ENCODE measurements at regions not wholly inside any gene's neighbourhood (a gene's known extent, or its start where the extent isn't known, plus 50 kb on each side); places are given as distances from the start of the nearest gene placed in this dataset.
"Not testable (repeated sequence)": the region's sequence is repeated elsewhere in the genome, so short reads cannot be mapped to it uniquely, and the experiment has no call there.

GRCh38 chr5:126027652-126028051 lies 395.6 kb upstream of the GRAMD2B start:
- WGBS, 4 donors = 80 to 100% (median 92%) methylated on average over 1 to 2 of the region's 2 CpGs

DNA sequence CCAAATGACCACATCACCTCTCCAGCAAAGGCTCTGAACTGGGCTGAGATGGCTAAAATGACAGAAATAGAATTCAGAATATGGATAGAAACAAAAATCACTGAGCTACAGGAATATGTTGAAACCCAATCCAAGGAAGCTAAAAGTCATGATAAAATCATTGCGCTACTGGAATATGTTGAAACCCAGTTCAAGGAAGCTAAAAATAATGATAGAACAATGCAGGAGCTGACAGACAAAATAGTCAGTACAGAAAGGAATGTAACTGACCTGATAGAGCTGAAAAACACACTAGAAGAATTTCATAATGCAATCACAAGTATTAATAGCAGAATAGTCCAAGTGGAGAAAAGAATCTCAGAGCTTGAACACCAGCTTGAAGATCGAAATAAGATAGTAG lies 394.9 kb upstream of the GRAMD2B start:
- DNase-seq = no peak
- Histone ChIP-seq H3K27me3 (no peaks in the 10 kb centered on the region), H3K27ac (no peak overlapping the region), H3K4me3 (no peak overlapping the region), H3K36me3 (replicated peaks in 1 of 2) (no peaks in the 10 kb centered on the region), H3K9me3 (replicated peaks in 1 of 3) (peaks cover 0 to 6% (median 0%) of the 10 kb centered on the region in 3 donors), H3K4me1 (replicated peaks in 1 of 2) (no peaks in the 10 kb centered on the region)
- no peak for TF ChIP-seq POLR2A (IDR thresholded peaks at IDR 0.05)
- TF ChIP-seq, protein P1, sequence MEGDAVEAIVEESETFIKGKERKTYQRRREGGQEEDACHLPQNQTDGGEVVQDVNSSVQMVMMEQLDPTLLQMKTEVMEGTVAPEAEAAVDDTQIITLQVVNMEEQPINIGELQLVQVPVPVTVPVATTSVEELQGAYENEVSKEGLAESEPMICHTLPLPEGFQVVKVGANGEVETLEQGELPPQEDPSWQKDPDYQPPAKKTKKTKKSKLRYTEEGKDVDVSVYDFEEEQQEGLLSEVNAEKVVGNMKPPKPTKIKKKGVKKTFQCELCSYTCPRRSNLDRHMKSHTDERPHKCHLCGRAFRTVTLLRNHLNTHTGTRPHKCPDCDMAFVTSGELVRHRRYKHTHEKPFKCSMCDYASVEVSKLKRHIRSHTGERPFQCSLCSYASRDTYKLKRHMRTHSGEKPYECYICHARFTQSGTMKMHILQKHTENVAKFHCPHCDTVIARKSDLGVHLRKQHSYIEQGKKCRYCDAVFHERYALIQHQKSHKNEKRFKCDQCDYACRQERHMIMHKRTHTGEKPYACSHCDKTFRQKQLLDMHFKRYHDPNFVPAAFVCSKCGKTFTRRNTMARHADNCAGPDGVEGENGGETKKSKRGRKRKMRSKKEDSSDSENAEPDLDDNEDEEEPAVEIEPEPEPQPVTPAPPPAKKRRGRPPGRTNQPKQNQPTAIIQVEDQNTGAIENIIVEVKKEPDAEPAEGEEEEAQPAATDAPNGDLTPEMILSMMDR (IDR thresholded peaks at IDR 0.05) = no peak
- WGBS, 4 donors = 87 to 93% (median 88%) methylated on average over 2 of the region's 2 CpGs
- intact Hi-C loops (cut with DNase I) = no loop called here

More at GRCh38 chr5:126027652-126028051, 395.6 kb upstream of the GRAMD2B start:
- no peak overlapping the region for H3K27ac ChIP-seq
- H3K4me1 ChIP-seq (replicated peaks in 1 of 2) = no peaks in the 10 kb centered on the region
- H3K4me3 ChIP-seq = no peak overlapping the region
- H3K9me3 ChIP-seq (replicated peaks in 1 of 3) = peaks cover 0 to 6% (median 0%) of the 10 kb centered on the region in 3 donors
- TF ChIP-seq POLR2A (IDR thresholded peaks at IDR 0.05) = no peak
- TF ChIP-seq, protein P1 (IDR thresholded peaks at IDR 0.05) = no peak
- no peaks in the 10 kb centered on the region for H3K27me3 ChIP-seq
- no peaks in the 10 kb centered on the region for H3K36me3 ChIP-seq (replicated peaks in 1 of 2)
- no peak for DNase-seq
- intact Hi-C loops (cut with DNase I) = no loop called here

- WGBS, 4 donors = 88 to 100% (median 94%) methylated on average over 1 of the region's 1 CpG
- H3K9me3 ChIP-seq (replicated peaks in 1 of 3); H3K4me3 ChIP-seq; H3K36me3 ChIP-seq (replicated peaks in 1 of 2); H3K27ac ChIP-seq; H3K4me1 ChIP-seq (replicated peaks in 1 of 2); intact Hi-C loops (cut with DNase I); DNase-seq; H3K27me3 ChIP-seq: not testable (repeated sequence)
Measured at GRCh38 chr5:126029282-126029681, 393.9 kb upstream of the GRAMD2B start.

- TF ChIP-seq, protein P1 (IDR thresholded peaks at IDR 0.05) = no peak
- no peak for TF ChIP-seq POLR2A (IDR thresholded peaks at IDR 0.05)
- no peaks in the 10 kb centered on the region for H3K27me3 ChIP-seq
- WGBS, 4 donors = 44 to 50% (median 49%) methylated on average over 3 of the region's 3 CpGs
- H3K27ac ChIP-seq = no peak overlapping the region
- no peak for DNase-seq
- no peak overlapping the region for H3K4me3 ChIP-seq
- H3K9me3 ChIP-seq (replicated peaks in 1 of 3) = peaks cover 0 to 6% (median 0%) of the 10 kb centered on the region in 3 donors
- intact Hi-C loops (cut with DNase I) = no loop called here
- no peaks in the 10 kb centered on the region for H3K4me1 ChIP-seq (replicated peaks in 1 of 2)
- H3K36me3 ChIP-seq (replicated peaks in 1 of 2) = no peaks in the 10 kb centered on the region
Measured at GRCh38 chr5:126030698-126031097, 392.5 kb upstream of the GRAMD2B start.

DNA sequence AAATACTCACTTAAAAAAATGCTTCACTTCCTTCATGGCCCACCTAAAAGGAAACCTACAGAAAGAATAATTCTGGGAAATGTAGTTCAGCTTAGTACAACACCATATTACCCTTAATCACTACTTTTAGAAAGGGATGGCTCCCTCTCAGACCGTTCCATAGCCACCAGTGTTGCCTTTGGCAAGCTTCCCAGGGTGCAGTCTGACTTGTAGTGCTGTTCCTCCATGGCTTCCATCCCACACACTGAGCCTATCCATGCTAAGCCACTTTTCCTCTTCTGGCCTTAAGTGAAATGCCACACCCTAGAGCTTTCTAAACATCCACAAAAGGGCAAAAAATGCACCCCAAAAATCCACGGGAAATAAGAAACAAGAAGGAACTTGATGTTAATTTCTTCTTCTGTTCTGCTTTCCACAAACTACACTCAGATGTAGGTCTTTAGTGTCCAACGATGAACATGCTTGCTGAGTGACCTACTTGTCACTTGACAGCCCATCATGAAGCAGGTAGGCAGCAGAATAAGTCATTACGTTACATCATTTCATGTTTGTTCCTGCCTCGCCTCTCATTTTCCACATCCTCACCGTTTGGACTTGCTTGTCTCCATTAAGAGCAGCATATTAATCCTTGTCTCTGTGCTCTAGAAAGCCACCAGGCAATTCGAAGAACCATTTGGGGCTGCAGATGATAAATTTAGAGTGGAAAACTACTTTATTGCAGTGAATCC lies 391.1 kb upstream of the GRAMD2B start:
- no peaks in the 10 kb centered on the region for H3K27me3 ChIP-seq
- DNase-seq = peak in 6 of 7 donors; percentile 13 to 60 (median 30)
- WGBS, 4 donors = 69 to 79% (median 73%) methylated on average over 7 of the region's 7 CpGs
- H3K9me3 ChIP-seq (replicated peaks in 1 of 3) = peaks cover 0 to 6% (median 0%) of the 10 kb centered on the region in 3 donors
- H3K4me1 ChIP-seq (replicated peaks in 1 of 2) = no peaks in the 10 kb centered on the region
- no peak overlapping the region for H3K27ac ChIP-seq
- intact Hi-C loops (cut with DNase I) = no loop called here
- H3K4me3 ChIP-seq = no peak overlapping the region
- TF ChIP-seq POLR2A (IDR thresholded peaks at IDR 0.05) = no peak
- TF ChIP-seq, protein P1 (IDR thresholded peaks at IDR 0.05) = no peak
- no peaks in the 10 kb centered on the region for H3K36me3 ChIP-seq (replicated peaks in 1 of 2)
